MCF 10A (cell line): ENCODE measurements at regions not wholly inside any gene's neighbourhood (a gene's known extent, or its start where the extent isn't known, plus 50 kb on each side); places are given as distances from the start of the nearest gene placed in this dataset.
A peak's percentile ranks its signal among the peaks of the same experiment; 100 is the strongest.

ENCODE experiments used
- BruUV-seq: library from RNA; stranded (reverse); fragments of 400-500 nt; replicated peaks from 2 replicates; lab custom pipeline; 2021; lab: Mats Ljungman, UMichigan
- CTCF ChIA-PET: fragments of 300-600 bp; sonication (Branson Sonifier 250); formaldehyde crosslinking; extraction: SDS; loops from one replicate; lab custom pipeline; 2021; ENCODE audit warnings: antibody characterized with exemption, inconsistent platforms; lab: Yijun Ruan, JAX
- POLR2A ChIA-PET: fragments of 300-600, 350-650 bp; sonication (Branson Sonifier 250); formaldehyde crosslinking; extraction: SDS; loops from one replicate; lab custom pipeline; 2020; ENCODE audit warnings: antibody characterized with exemption, inconsistent platforms; lab: Yijun Ruan, JAX
- DNase-seq: peaks from one replicate; pipeline ENCODE4 v3.0.0-alpha.2; 2018; ENCODE audit not compliant: unreplicated experiment
- H3K27ac Mint-ChIP-seq: one replicate; pipeline ENCODE4 v1.8.0; 2022; ENCODE audit warnings: mild to moderate bottlenecking, low read depth, mixed read lengths; ENCODE audit not compliant: unreplicated experiment
- H3K27me3 Mint-ChIP-seq: one replicate; pipeline ENCODE4 v1.8.0; 2022; ENCODE audit warnings: mixed read lengths; ENCODE audit not compliant: insufficient read depth, unreplicated experiment
- H3K36me3 Mint-ChIP-seq: one replicate; pipeline ENCODE4 v1.8.0; 2022; ENCODE audit warnings: mild to moderate bottlenecking, moderate library complexity, mixed read lengths; ENCODE audit not compliant: insufficient read depth, unreplicated experiment
- H3K4me1 Mint-ChIP-seq: one replicate; pipeline ENCODE4 v1.8.0; 2022; ENCODE audit warnings: mixed read lengths; ENCODE audit not compliant: insufficient read depth, unreplicated experiment
- H3K4me3 Mint-ChIP-seq: one replicate; pipeline ENCODE4 v1.8.0; 2022; ENCODE audit warnings: mild to moderate bottlenecking, moderate library complexity, mixed read lengths; ENCODE audit not compliant: unreplicated experiment
- H3K9me3 Mint-ChIP-seq: one replicate; pipeline ENCODE4 v1.8.0; 2022; ENCODE audit warnings: mixed read lengths; ENCODE audit not compliant: unreplicated experiment
- CTCF ChIP-seq: fragments of 200-600 bp; IDR thresholded peaks from one replicate; pipeline ENCODE4 v1.8.0; 2022; ENCODE audit warnings: antibody characterized with exemption, mild to moderate bottlenecking; ENCODE audit not compliant: unreplicated experiment
- intact Hi-C: fragments of 100-400 bp; cut with micrococcal nuclease; formaldehyde crosslinking; loops from 2 replicates; pipeline ENCODE4 v1.14.1; 2022

- Mint-ChIP-seq H3K36me3 (no peaks in the 10 kb centered on the region), H3K27ac (peak overlapping the region; percentile 94), H3K4me1 (peaks cover 26% of the 10 kb centered on the region), H3K4me3 (no peak overlapping the region), H3K9me3 (no peaks in the 10 kb centered on the region), H3K27me3 (no peaks in the 10 kb centered on the region)
- ChIA-PET POLR2A (no interaction called here), CTCF (no interaction called here)
- BruUV-seq, result no TSS peak
- no peak for TF ChIP-seq CTCF
- intact Hi-C loops, result no loop called here
- no peak for DNase-seq
Measured at GRCh38 chr2:143899987-143900386, 619.9 kb downstream of the ZEB2 start.

- H3K4me1 Mint-ChIP-seq, result no peaks in the 10 kb centered on the region
- DNase-seq, result no peak
- CTCF ChIA-PET, result no interaction called here
- no peaks in the 10 kb centered on the region for H3K9me3 Mint-ChIP-seq
- no TSS peak for BruUV-seq
- POLR2A ChIA-PET, result no interaction called here
- H3K4me3 Mint-ChIP-seq, result no peak overlapping the region
- H3K36me3 Mint-ChIP-seq, result no peaks in the 10 kb centered on the region
- no peak for TF ChIP-seq CTCF
- intact Hi-C loops, result no loop called here
- H3K27me3 Mint-ChIP-seq, result no peaks in the 10 kb centered on the region
- H3K27ac Mint-ChIP-seq, result no peak overlapping the region
Measured at GRCh38 chr2:143893371-143893770, 626.5 kb downstream of the ZEB2 start.

GRCh38 chr2:143891879-143892308 is 628.0 kb downstream of the ZEB2 start:
- no peak for TF ChIP-seq CTCF
- no peaks in the 10 kb centered on the region for H3K4me1 Mint-ChIP-seq
- ChIA-PET POLR2A (no interaction called here), CTCF (no interaction called here)
- H3K9me3 Mint-ChIP-seq, result no peaks in the 10 kb centered on the region
- intact Hi-C loops, result no loop called here
- no peaks in the 10 kb centered on the region for H3K36me3 Mint-ChIP-seq
- H3K4me3 Mint-ChIP-seq, result no peak overlapping the region
- H3K27me3 Mint-ChIP-seq, result no peaks in the 10 kb centered on the region
- no peak overlapping the region for H3K27ac Mint-ChIP-seq
- no TSS peak for BruUV-seq
- no peak for DNase-seq

- Mint-ChIP-seq H3K27me3 (no peaks in the 10 kb centered on the region), H3K36me3 (no peaks in the 10 kb centered on the region), H3K4me3 (no peak overlapping the region), H3K4me1 (no peaks in the 10 kb centered on the region), H3K27ac (no peak overlapping the region), H3K9me3 (no peaks in the 10 kb centered on the region)
- intact Hi-C loops, result no loop called here
- ChIA-PET CTCF (no interaction called here), POLR2A (no interaction called here)
- no peak for DNase-seq
- TF ChIP-seq CTCF, result no peak
- no TSS peak for BruUV-seq
Measured at GRCh38 chr2:143890798-143891197, 629.1 kb downstream of the ZEB2 start.
